ENCODE measurements at regions not wholly inside any gene's neighbourhood (a gene's known extent, or its start where the extent isn't known, plus 50 kb on each side); places are given as distances from the start of the nearest gene placed in this dataset.
"Not testable (repeated sequence)": the region's sequence is repeated elsewhere in the genome, so short reads cannot be mapped to it uniquely, and the experiment has no call there.

DNA sequence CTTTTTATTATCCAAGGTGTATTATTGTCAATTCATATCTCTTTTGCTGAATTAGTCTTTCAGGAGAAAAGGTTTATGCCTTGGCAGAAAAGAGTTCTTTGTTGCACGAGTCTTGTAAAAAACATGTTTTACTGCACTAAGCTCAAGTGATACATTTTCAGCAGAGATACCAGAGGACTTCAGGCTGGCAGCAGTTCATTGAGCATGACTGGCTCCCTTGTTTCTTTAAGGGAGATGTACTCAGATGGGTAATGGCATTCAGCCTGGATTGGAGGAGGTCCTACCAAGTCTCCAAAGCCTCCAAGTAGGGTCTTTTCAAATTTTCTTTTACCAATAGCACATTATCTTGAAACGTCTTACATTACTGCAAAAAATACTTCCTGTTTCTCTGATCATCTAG lies 400.1 kb downstream of the NSUN3 start:
- Histone ChIP-seq H3K4me3 (no peak overlapping the region), H3K27ac (no peak overlapping the region)
- DNase-seq (ENCODE audit: low spot score): no peak
- TF ChIP-seq, protein P1, sequence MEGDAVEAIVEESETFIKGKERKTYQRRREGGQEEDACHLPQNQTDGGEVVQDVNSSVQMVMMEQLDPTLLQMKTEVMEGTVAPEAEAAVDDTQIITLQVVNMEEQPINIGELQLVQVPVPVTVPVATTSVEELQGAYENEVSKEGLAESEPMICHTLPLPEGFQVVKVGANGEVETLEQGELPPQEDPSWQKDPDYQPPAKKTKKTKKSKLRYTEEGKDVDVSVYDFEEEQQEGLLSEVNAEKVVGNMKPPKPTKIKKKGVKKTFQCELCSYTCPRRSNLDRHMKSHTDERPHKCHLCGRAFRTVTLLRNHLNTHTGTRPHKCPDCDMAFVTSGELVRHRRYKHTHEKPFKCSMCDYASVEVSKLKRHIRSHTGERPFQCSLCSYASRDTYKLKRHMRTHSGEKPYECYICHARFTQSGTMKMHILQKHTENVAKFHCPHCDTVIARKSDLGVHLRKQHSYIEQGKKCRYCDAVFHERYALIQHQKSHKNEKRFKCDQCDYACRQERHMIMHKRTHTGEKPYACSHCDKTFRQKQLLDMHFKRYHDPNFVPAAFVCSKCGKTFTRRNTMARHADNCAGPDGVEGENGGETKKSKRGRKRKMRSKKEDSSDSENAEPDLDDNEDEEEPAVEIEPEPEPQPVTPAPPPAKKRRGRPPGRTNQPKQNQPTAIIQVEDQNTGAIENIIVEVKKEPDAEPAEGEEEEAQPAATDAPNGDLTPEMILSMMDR (IDR thresholded peaks at IDR 0.05): no peak

DNA sequence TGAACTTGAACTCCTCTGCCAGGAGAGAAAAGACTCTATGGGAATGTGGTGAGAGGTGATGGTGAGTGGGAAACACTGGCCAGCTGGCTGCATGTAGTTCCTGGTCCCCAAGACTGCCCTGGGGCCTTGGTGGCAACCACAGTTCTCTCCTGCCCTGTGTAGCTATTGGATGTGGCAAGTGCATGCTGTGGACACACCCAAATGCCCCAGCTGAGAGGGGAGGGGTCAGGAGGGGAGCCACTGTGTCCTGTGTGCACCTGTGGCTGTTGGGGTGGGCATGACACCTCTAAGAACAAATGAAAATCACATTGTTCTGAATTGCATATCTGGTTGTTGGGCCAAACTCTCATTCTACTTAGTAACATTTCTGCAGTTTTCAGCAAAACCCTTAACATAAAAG lies 409.6 kb downstream of the NSUN3 start:
- no peak overlapping the region for H3K27ac ChIP-seq
- H3K4me3 ChIP-seq: no peak overlapping the region
- no peak for DNase-seq (ENCODE audit: low spot score)
- TF ChIP-seq, protein P1 (IDR thresholded peaks at IDR 0.05): no peak

DNA sequence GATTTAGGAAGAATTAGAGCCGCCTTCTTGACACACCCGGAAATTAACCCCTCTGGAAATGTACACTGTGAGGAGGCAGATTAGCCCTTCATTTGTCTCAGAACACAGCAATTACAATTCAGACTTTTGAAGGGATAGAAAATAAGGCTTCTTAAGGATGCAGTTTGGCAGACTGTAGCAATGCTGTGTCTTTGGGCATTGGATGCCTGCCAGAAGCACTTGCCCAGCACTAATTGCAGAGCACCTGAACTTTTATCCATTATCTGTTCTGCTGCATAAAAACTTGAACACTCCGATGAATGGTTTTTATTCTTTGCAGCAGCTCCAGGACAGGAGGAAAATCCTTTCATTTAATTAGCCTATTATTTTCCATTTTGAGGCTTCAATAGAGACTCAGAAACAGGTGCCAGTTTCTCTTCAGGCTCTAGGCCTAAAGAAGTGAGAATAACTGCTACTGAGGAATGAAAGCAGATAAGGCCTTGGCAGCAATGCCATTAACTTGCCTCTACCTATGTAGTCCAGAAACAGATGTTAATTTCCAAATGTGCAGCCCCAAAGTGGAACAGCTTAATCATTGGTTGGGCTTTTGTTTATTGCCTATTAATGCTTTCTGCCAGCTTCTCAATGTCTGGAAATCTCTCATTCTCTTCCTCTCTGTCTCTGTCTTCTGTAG lies 418.5 kb downstream of the NSUN3 start:
- TF ChIP-seq, protein P1 (IDR thresholded peaks at IDR 0.05): no peak
- no peak overlapping the region for H3K4me3 ChIP-seq
- DNase-seq (ENCODE audit: low spot score): no peak
- no peak overlapping the region for H3K27ac ChIP-seq

DNA sequence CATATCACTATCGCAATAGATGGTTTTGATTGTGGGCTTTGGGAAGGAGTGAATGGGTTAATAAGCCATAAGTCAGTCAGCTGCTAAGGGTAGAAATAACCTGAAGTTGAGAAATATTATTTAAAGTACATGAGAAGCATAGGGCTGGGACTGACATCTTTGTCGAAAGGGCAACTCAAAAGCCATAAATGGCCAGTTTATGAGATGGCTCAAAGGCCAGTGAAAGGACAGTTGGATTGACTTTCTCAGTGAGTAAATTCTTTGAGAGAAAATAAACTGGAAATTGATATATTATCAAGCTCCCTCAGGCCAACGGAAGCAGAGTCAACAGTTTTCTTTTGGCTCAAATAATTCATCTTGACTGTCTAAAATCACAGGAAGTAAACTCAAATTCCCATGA lies 419.8 kb downstream of the NSUN3 start:
- TF ChIP-seq, protein P1 (IDR thresholded peaks at IDR 0.05): no peak
- DNase-seq (ENCODE audit: low spot score): no peak
- H3K27ac ChIP-seq: no peak overlapping the region

DNA sequence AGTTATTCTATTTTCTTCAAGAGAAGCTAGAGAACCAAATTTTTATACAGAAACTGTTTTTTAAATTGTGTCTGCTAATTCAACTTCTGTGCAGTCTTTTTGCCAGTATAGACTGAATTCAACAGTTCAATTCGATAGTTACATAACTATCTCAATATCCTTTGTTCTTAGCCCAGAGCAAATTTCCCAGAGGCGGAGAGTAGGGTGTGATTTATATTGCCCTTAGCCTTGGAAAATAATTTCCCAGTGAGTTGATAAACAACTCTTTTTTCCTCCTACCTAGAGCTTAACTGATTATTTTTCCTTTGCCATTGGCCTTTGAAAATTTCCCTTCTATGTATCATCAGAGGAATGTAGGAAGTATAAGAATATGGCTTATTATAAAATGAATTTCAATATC lies 420.5 kb downstream of the NSUN3 start:
- no peak for DNase-seq (ENCODE audit: low spot score)
- H3K4me3 ChIP-seq: no peak overlapping the region
- no peak overlapping the region for H3K27ac ChIP-seq
- TF ChIP-seq, protein P1 (IDR thresholded peaks at IDR 0.05): no peak

More for the DNA sequence above, 419.8 kb downstream of the NSUN3 start:
- no peak overlapping the region for H3K4me3 ChIP-seq

DNA sequence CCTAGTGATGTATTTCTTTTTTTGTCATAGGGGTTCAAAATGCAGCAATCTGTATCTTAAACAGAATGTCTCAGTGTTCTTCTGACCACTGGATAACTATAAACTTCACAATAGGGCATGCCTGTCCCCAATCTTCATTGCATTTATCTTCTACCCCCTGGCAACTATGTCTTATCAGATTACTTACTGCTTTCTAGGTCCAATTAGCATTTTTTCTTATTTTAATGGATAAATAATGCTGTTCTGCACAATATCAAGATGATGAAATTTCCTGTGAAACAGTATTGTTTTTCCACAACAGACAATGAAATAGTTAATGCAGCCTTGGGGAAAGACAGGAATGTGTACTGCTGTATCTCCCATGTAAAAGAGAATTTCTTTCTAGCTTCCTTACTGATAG lies 432.1 kb downstream of the NSUN3 start:
- H3K4me3 ChIP-seq: no peak overlapping the region
- TF ChIP-seq, protein P1 (IDR thresholded peaks at IDR 0.05): no peak
- no peak for DNase-seq (ENCODE audit: low spot score)
- H3K27ac ChIP-seq: no peak overlapping the region

DNA sequence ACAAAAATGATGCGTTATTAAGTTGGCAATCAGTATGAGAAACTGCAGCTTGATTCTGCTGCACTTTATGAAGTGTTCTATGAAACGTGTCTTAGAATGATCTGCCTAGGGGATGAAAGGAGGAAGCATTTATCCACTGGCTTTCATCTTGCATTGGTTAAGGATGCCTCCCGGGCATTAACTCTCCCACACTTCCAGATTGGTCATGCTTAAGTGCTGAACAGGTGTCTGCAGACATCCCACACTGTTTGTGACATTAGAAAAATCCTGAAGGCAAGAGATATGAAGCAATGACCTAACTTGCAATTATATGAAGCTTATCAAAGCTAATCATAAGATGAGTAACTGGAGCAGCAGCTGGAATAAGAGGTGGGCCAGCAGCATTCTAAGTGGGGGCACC lies 437.3 kb downstream of the NSUN3 start:
- TF ChIP-seq, protein P1 (IDR thresholded peaks at IDR 0.05): no peak
- H3K4me3 ChIP-seq: no peak overlapping the region
- DNase-seq (ENCODE audit: low spot score): no peak

DNA sequence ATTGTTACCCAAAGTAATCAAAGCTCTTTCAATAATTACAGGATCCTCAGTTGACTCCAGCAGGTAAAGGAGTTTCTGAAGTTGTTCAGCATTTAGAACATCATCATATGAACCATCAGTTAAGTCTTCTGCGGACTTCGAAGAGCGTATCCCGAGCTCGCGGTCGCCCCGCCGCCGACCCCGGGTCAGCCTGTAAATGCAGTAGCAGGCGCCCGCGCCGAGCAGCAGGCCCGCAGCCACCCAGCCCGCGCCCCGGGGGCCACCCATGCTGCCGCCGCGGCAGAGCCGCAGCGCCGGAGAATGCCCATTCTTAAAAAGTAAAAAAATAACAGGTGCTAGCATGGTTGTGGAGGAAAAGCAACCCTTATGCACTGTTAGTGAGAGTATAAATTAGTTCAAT lies 444.5 kb downstream of the NSUN3 start:
- H3K27ac ChIP-seq; H3K4me3 ChIP-seq; DNase-seq (ENCODE audit: low spot score): not testable (repeated sequence)

More for the DNA sequence above, 437.3 kb downstream of the NSUN3 start:
- H3K27ac ChIP-seq: no peak overlapping the region

Data from coronary artery (tissue), 2 donors.